HL-60/S4 treated with phorbol 12-myristate 13-acetate at 8.2 ng/mL for 4 days and 3 days (cell line): ENCODE measurements at regions not wholly inside any gene's neighbourhood (a gene's known extent, or its start where the extent isn't known, plus 50 kb on each side); places are given as distances from the start of the nearest gene placed in this dataset.
"Not testable (repeated sequence)": the region's sequence is repeated elsewhere in the genome, so short reads cannot be mapped to it uniquely, and the experiment has no call there.

Source experiments
- in situ Hi-C: fragments of 300-500 bp; cut with MboI; formaldehyde crosslinking; loops from 2 replicates; pipeline ENCODE4 v1.15.0; 2022; ENCODE audit warnings: low sequenced_read_pairs

- in situ Hi-C loops = not testable (repeated sequence)
Measured at GRCh38 chr12:31162896-31163560, 89.4 kb downstream of the DDX11 start.

- in situ Hi-C loops = not testable (repeated sequence)
Measured at GRCh38 chr12:31174293-31174692, 100.6 kb downstream of the DDX11 start.

- in situ Hi-C loops = not testable (repeated sequence)
Measured at GRCh38 chr12:31177514-31177913, 103.9 kb downstream of the DDX11 start.

GRCh38 chr12:31178875-31179274 lies 105.2 kb downstream of the DDX11 start:
- in situ Hi-C loops = not testable (repeated sequence)

- in situ Hi-C loops = not testable (repeated sequence)
Measured at GRCh38 chr12:31179627-31180237, 106.1 kb downstream of the DDX11 start.

GRCh38 chr12:31182571-31182970 lies 108.9 kb downstream of the DDX11 start:
- in situ Hi-C loops = not testable (repeated sequence)

- in situ Hi-C loops = not testable (repeated sequence)
Measured at GRCh38 chr12:31183107-31183506, 109.4 kb downstream of the DDX11 start.

- in situ Hi-C loops = not testable (repeated sequence)
Measured at GRCh38 chr12:31183899-31184298, 110.2 kb downstream of the DDX11 start.

GRCh38 chr12:31184667-31185066 lies 111.0 kb downstream of the DDX11 start:
- in situ Hi-C loops = not testable (repeated sequence)

GRCh38 chr12:31192689-31193088 lies 119.0 kb downstream of the DDX11 start:
- in situ Hi-C loops = not testable (repeated sequence)

- in situ Hi-C loops = not testable (repeated sequence)
Measured at GRCh38 chr12:31195620-31196019, 122.0 kb downstream of the DDX11 start.

- in situ Hi-C loops = not testable (repeated sequence)
Measured at GRCh38 chr12:31199476-31199875, 125.8 kb downstream of the DDX11 start.

GRCh38 chr12:31201382-31201781 lies 124.6 kb downstream of the SINHCAF start:
- in situ Hi-C loops = no loop called here

GRCh38 chr12:31203261-31203660 lies 122.7 kb downstream of the SINHCAF start:
- in situ Hi-C loops = no loop called here

- in situ Hi-C loops = no loop called here
Measured at GRCh38 chr12:31205054-31205453, 120.9 kb downstream of the SINHCAF start.

- in situ Hi-C loops = no loop called here
Measured at GRCh38 chr12:31206038-31206670, 119.8 kb downstream of the SINHCAF start.

- in situ Hi-C loops = no loop called here
Measured at GRCh38 chr12:31207799-31208465, 118.0 kb downstream of the SINHCAF start.

GRCh38 chr12:31210104-31210503 lies 115.8 kb downstream of the SINHCAF start:
- in situ Hi-C loops = no loop called here

- in situ Hi-C loops = no loop called here
Measured at GRCh38 chr12:31210541-31210940, 115.4 kb downstream of the SINHCAF start.

GRCh38 chr12:31214626-31215517 lies 111.1 kb downstream of the SINHCAF start:
- in situ Hi-C loops = no loop called here
